Endodermal cell (in vitro differentiated cells): ENCODE measurements at regions not wholly inside any gene's neighbourhood (a gene's known extent, or its start where the extent isn't known, plus 50 kb on each side); places are given as distances from the start of the nearest gene placed in this dataset.
"Not testable (repeated sequence)": the region's sequence is repeated elsewhere in the genome, so short reads cannot be mapped to it uniquely, and the experiment has no call there.

Experiments
- DNase-seq: peaks from one replicate; pipeline ENCODE4 v3.0.0-alpha.2; 2017
- H3K27ac ChIP-seq: 2 replicates; pipeline ENCODE4 v1.5.1; 2013; ENCODE audit warnings: mild to moderate bottlenecking, low read depth, low read length, moderate library complexity
- H3K27me3 ChIP-seq: 2 replicates; pipeline ENCODE4 v1.6.1; 2013; ENCODE audit warnings: mild to moderate bottlenecking, low read length, moderate library complexity; ENCODE audit not compliant: insufficient read depth, control insufficient read depth, poor library complexity, severe bottlenecking
- H3K36me3 ChIP-seq: 2 replicates; pipeline ENCODE4 v1.7.0; 2013; ENCODE audit warnings: mild to moderate bottlenecking, low read length, moderate library complexity; ENCODE audit not compliant: control insufficient read depth, insufficient read depth
- H3K4me1 ChIP-seq: one replicate; pipeline ENCODE4 v1.7.0; 2013; ENCODE audit warnings: low read length; ENCODE audit not compliant: control insufficient read depth, insufficient read depth
- H3K4me3 ChIP-seq: 2 replicates; pipeline ENCODE4 v1.5.1; 2013; ENCODE audit warnings: mild to moderate bottlenecking, low read length, moderate library complexity
- H3K9ac ChIP-seq: 2 replicates; pipeline ENCODE4 v1.6.1; 2013; ENCODE audit warnings: mild to moderate bottlenecking, low read length, moderate library complexity; ENCODE audit not compliant: poor library complexity, severe bottlenecking; ENCODE audit errors: extremely low read depth
- H3K9me3 ChIP-seq: 2 replicates; pipeline ENCODE4 v1.6.1; 2013; ENCODE audit warnings: mild to moderate bottlenecking, low read length, moderate library complexity; ENCODE audit not compliant: control insufficient read depth
- H3K27ac Mint-ChIP-seq: 2 replicates; pipeline ENCODE4 v1.8.0; 2020; ENCODE audit warnings: mixed read lengths
- H3K27me3 Mint-ChIP-seq: 2 replicates; pipeline ENCODE4 v1.8.0; 2021; ENCODE audit warnings: mild to moderate bottlenecking, mixed read lengths; ENCODE audit not compliant: insufficient read depth
- H3K36me3 Mint-ChIP-seq: 2 replicates; pipeline ENCODE4 v1.8.0; 2020; ENCODE audit warnings: low read depth, mixed read lengths
- H3K4me1 Mint-ChIP-seq: 2 replicates; pipeline ENCODE4 v1.8.0; 2020; ENCODE audit warnings: mixed read lengths
- H3K4me3 Mint-ChIP-seq: 2 replicates; pipeline ENCODE4 v1.8.0; 2020; ENCODE audit warnings: mild to moderate bottlenecking, moderate library complexity, mixed read lengths
- H3K9me3 Mint-ChIP-seq: 2 replicates; pipeline ENCODE4 v1.8.0; 2020; ENCODE audit warnings: mild to moderate bottlenecking, mixed read lengths
- CTCF ChIP-seq: fragments of 200-600 bp; sonication (generic); conservative IDR thresholded peaks from 2 replicates; pipeline ENCODE4 v1.5.0; 2021; ENCODE audit warnings: antibody characterized with exemption, mild to moderate bottlenecking
- WGBS, 2 experiments: methylation state at CpG; one replicate each; pipeline versions ENCODE4 v1.1.5 to v1.1.7; 2013; ENCODE audit warnings: missing lambda C conversion rate in 2 of 2, mixed read lengths in 1 of 2; ENCODE audit not compliant: insufficient coverage in 1 of 2, insufficient read length in 1 of 2; 5-methylcytosine and 5-hydroxymethylcytosine counted together

DNA sequence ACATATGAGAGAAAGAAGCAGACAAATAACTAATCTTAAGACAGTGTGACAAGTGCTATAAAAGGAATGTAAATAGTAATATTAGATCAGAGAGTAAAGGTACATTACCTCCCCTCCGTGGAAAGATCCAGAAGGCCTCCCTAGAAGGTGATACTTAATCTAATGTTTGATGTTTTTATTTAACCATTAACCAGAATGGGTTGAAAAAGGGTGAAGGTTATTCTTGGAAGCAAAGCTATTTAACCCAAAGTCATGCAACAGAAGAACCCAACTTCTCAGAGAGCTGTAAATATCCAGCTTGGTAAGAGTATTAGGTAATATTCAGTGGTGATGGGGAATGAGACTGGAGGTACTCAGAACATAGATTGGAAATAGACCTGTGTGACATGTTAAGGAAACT is 68.0 kb upstream of the HIVEP1 start:
- no peak overlapping the region for H3K27ac Mint-ChIP-seq
- H3K4me3 Mint-ChIP-seq = no peak overlapping the region
- H3K4me3 ChIP-seq = no peak overlapping the region
- TF ChIP-seq CTCF = no peak
- H3K4me1 ChIP-seq = no peaks in the 10 kb centered on the region
- 94 to 100% methylated on average over 1 of the region's 1 CpG for WGBS, 2 experiments
- no peaks in the 10 kb centered on the region for H3K9me3 Mint-ChIP-seq
- H3K9ac ChIP-seq = no peak overlapping the region
- H3K36me3 Mint-ChIP-seq = no peaks in the 10 kb centered on the region
- DNase-seq = no peak
- H3K27me3 ChIP-seq = no peaks in the 10 kb centered on the region
- H3K27me3 Mint-ChIP-seq = no peaks in the 10 kb centered on the region
- no peaks in the 10 kb centered on the region for H3K36me3 ChIP-seq
- H3K9me3 ChIP-seq = no peaks in the 10 kb centered on the region
- no peak overlapping the region for H3K27ac ChIP-seq
- no peaks in the 10 kb centered on the region for H3K4me1 Mint-ChIP-seq

DNA sequence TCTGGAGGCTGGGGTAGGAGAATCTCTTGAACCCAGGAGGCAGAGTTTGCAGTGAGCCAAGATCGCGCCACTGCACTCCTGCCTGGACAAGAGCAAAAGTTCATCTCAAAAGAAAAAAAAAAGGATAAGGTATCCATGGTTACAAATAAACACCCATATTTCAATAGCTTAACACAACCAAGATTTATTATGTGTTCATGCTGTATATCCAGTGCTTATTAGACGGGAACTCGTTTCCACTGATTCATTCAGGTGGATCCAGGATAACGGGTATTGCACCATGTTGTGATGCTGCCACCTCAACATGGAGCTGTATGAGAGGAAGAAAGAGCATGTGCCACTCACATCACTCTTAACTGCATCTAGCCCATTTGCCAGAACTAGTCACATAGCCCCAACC is 69.1 kb upstream of the HIVEP1 start:
- WGBS, 2 experiments = 97 to 100% methylated on average over 3 to 5 of the region's 5 CpGs
- H3K4me3 Mint-ChIP-seq = no peak overlapping the region
- no peak overlapping the region for H3K4me3 ChIP-seq

GRCh38 chr6:11942185-11942864 is 69.8 kb upstream of the HIVEP1 start:
- Mint-ChIP-seq H3K27me3 (no peaks in the 10 kb centered on the region), H3K36me3 (no peaks in the 10 kb centered on the region), H3K4me3 (no peak overlapping the region), H3K4me1 (peaks cover 4% of the 10 kb centered on the region), H3K27ac (no peak overlapping the region), H3K9me3 (no peaks in the 10 kb centered on the region)
- Histone ChIP-seq H3K4me3 (no peak overlapping the region), H3K4me1 (no peaks in the 10 kb centered on the region), H3K36me3 (no peaks in the 10 kb centered on the region), H3K27ac (no peak overlapping the region), H3K27me3 (no peaks in the 10 kb centered on the region), H3K9me3 (no peaks in the 10 kb centered on the region), H3K9ac (no peak overlapping the region)
- no peak for DNase-seq
- no peak for TF ChIP-seq CTCF
- WGBS, 2 experiments = 90 to 96% methylated on average over 4 of the region's 4 CpGs

More for the DNA sequence above, 69.1 kb upstream of the HIVEP1 start:
- no peaks in the 10 kb centered on the region for H3K4me1 ChIP-seq
- no peaks in the 10 kb centered on the region for H3K36me3 Mint-ChIP-seq
- no peak overlapping the region for H3K27ac ChIP-seq
- no peak for DNase-seq
- H3K27me3 ChIP-seq = no peaks in the 10 kb centered on the region
- no peaks in the 10 kb centered on the region for H3K36me3 ChIP-seq
- no peak overlapping the region for H3K27ac Mint-ChIP-seq
- no peaks in the 10 kb centered on the region for H3K9me3 ChIP-seq
- H3K9me3 Mint-ChIP-seq = no peaks in the 10 kb centered on the region
- H3K9ac ChIP-seq = no peak overlapping the region
- H3K27me3 Mint-ChIP-seq = no peaks in the 10 kb centered on the region
- peaks cover 4% of the 10 kb centered on the region for H3K4me1 Mint-ChIP-seq
- TF ChIP-seq CTCF = no peak

- H3K9me3 Mint-ChIP-seq, H3K4me1 ChIP-seq, H3K4me1 Mint-ChIP-seq, H3K4me3 Mint-ChIP-seq, DNase-seq, H3K9me3 ChIP-seq, H3K27ac ChIP-seq, H3K4me3 ChIP-seq, H3K27me3 Mint-ChIP-seq, H3K36me3 Mint-ChIP-seq, H3K27me3 ChIP-seq, H3K36me3 ChIP-seq, H3K27ac Mint-ChIP-seq, H3K9ac ChIP-seq: not testable (repeated sequence)
- WGBS, 2 experiments = 94 to 100% methylated on average over 6 to 8 of the region's 8 CpGs
Measured at GRCh38 chr6:11940532-11941166, 71.5 kb upstream of the HIVEP1 start.
